SIG-M5 treated with dmso at 0.1 percent for 504 hours (cell line): ENCODE measurements at regions not wholly inside any gene's neighbourhood (a gene's known extent, or its start where the extent isn't known, plus 50 kb on each side); places are given as distances from the start of the nearest gene placed in this dataset.
"Not testable (repeated sequence)": the region's sequence is repeated elsewhere in the genome, so short reads cannot be mapped to it uniquely, and the experiment has no call there.

Experiments
- DNase-seq: peaks from one replicate; lab custom pipeline; 2025; ENCODE audit not compliant: unreplicated experiment; lab: John Stamatoyannopoulos, UW

DNA sequence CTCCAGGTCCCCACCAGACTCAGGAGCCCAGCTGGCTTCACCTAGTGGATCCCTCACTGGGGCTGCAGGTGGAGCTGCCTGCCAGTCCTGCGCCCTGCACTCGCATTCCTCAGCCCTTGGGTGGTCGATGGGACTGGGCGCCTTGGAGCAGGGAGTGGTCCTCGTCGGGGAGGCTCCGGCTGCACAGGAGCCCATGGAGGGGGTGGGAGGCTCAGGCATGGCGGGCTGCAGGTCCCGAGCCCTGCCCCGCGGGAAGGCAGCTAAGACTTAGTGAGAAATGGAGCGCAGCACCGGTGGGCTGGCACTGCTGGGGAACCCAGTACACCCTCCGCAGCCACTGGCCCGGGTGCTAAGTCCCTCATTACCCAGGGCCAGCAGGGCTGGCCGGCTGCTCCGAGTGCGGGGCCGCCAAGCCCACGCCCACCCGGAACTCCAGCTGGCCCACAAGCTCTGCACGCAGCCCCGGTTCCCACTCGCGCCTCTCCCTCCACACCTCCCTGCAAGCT is 203.4 kb downstream of the DSC3 start:
- DNase-seq = not testable (repeated sequence)

DNA sequence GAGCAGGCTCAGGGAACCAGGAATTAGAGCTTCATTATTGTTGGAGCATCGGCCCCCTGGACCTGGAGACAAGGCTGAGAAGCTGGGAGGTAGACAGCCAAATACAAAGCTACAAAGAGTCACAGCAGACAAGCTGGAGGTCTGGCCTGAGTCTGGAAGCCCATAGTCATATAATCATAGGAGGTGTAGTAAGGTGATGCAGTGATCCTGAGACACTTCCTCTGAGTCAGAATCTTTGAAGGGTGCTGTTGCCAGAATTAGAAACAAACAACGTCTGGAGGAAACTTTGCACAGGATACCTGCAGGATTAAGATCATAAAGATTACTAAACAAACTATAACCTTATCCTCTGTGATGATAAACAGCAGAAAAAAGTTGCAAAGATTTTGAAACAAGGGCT is 213.8 kb downstream of the DSC3 start:
- no peak for DNase-seq

- no peak for DNase-seq
These were observed 222.9 kb downstream of the DSC3 start for GRCh38 chr18:30819619-30820018.

DNA sequence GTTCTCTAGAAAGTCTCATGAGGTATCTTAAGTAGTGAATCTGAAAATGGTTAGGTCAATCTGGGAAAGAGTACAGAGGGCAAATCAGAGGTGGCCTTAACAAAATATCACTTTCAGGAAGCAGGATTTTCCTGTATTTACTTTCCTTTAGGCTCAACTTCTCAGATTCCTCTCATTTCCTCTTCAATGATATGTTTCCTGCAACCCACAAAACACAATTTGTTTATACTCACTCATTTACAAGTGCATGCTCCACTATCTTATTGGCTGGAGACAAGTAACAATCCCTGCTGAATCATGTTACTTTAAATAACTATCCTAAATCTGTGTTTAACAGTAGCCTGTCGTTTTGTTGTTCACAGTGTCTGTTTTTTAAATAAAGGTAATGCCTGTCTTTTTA is 228.1 kb downstream of the DSC3 start:
- DNase-seq = no peak

DNA sequence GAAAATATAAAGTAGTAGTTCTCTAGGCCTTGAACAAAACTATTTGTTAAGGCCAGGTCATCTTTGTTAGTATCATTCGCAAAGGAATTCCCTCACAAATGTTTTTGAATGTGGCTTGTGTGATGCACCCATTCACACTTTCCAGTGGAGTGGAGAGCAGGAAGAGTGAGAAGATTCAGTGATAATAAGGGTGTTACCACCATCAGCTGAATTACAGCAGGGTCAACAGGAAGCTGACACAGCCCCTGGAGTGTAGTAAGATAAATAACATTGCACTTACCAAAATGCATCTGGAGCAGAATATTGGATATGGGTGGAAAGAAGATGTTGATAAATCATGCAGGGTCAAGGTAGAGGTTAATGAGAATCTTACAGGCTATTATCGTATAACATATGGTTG is 231.0 kb downstream of the DSC3 start:
- no peak for DNase-seq

DNA sequence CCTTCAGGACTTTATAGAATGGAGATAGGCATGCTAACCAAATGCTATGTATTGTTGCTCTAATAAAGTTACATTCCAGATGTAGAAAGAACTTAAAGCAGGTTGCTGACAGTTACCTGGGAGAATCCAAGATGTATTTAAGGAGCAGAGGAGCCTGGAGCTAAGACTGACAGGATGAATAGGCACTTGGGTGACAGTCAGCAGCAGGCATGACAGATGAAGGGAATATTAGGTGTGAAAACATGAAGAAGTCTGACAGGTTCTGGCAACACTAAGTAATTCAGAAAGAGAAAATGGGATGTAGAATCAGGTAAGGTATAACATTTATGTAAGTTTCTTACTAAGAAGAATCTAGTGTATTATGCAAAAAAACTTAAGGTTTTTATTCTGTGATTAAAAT is 232.0 kb downstream of the DSC3 start:
- DNase-seq = no peak

GRCh38 chr18:30806823-30807222 is 235.7 kb downstream of the DSC3 start:
- no peak for DNase-seq

DNA sequence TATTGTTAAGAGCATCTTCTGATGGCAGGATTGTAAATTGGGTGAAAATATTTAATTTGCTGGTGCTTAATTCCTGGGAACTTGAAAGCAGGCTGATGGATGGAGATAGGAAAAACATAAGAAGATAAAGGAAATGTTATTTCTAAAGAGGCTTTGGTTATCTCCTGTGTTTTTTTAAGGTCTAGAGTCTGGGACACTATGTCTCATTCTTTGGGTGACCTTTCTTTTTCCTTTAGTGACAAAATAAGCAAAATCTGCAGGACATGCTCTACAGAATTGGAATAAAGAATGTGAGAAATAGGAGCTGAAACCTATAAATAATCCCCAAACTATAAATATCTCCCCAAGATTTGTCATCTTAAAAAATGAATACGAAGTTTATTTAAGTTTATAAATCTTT is 241.7 kb downstream of the DSC3 start:
- no peak for DNase-seq

DNA sequence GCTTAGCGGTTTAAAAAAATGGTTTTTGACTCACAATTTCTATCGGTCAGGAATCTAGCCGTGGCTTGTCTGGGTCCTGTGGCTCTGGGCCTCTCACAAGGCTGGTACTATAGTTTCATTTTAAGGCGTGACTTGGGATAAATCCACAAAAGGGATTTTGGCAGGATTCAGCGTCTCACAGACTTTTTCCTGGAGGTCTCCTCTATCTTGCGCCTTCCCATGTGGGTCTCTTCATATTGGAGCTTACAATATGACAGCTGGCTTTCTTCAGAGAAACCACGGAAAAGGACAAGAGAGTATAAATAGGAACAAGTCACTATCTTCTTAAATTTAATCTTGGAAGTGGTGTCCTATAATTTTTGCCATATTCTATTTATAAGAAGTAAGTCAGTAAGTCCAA is 250.5 kb downstream of the DSC3 start:
- no peak for DNase-seq

GRCh38 chr18:30788411-30788991 is 254.0 kb downstream of the DSC3 start:
- DNase-seq = not testable (repeated sequence)

GRCh38 chr18:30787410-30787809 is 255.1 kb downstream of the DSC3 start:
- no peak for DNase-seq

GRCh38 chr18:30781601-30782000 is 260.9 kb downstream of the DSC3 start:
- DNase-seq = no peak

- no peak for DNase-seq
These were observed 266.9 kb downstream of the DSC3 start for GRCh38 chr18:30775629-30776028.

GRCh38 chr18:30772170-30772569 is 270.4 kb downstream of the DSC3 start:
- DNase-seq = not testable (repeated sequence)

- DNase-seq = no peak
These were observed 276.5 kb downstream of the DSC3 start for GRCh38 chr18:30766053-30766452.

DNA sequence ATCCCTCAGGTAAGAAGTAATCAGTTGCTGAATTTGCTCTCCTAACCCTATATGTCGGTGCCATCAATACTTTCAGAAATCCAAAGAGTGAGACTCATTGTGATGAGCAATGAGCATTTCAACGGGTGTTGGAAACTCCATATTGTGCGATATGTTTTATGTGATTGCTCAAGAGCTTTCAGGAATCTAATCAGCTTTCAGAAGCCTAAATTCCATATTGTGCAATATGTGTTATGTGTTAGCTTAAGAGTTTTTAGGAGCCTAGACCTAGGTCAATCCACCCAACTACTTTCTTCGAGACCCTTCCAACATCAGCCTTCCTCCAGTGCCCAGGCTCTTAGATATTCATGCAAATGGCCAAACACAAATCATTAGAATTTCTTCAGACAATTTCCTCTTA is 277.3 kb downstream of the DSC3 start:
- DNase-seq = no peak

DNA sequence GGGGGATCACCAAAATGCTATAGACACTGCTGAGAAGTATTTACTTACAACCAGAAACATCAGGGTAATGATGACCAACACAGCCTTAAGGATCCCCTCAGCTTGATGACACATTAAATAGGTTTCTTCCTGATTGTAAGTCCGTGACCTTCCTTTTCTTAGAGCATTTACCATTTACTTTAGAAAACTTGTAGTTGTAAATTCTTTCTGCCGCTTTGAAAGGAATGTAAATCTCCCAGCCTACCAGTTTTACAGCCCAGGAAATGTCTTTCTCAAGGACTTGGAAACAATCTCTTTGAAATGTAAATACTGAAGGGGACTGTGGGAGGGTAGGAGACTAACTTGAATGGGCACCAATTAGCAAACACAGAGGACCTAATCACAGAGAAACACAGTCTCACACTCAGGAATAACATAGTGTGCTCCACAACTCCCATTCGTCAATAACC is 278.6 kb downstream of the DSC3 start:
- no peak for DNase-seq

DNA sequence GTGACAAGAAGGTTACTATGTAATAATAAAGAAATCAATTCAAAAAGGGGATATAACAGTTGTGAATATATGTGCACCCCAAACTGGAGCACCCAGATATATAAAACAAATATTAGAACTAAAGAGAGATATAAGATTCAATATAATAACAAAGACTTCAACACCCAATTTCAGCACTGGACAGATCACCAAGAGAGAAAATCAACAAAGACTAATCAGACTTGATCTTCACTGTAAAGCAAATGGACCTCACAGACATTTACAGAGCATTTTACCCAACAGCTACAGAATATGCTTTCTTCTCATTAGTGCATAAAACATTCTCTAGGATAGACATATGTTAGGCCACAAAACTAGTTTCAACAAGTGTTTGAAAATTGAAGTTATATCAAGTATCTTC is 287.7 kb downstream of the DSC3 start:
- DNase-seq = no peak

- peak; percentile 16 for DNase-seq
These were observed 294.0 kb downstream of the DSC3 start for GRCh38 chr18:30748541-30748940.

GRCh38 chr18:30746224-30746623 is 296.3 kb downstream of the DSC3 start:
- DNase-seq = no peak

DNA sequence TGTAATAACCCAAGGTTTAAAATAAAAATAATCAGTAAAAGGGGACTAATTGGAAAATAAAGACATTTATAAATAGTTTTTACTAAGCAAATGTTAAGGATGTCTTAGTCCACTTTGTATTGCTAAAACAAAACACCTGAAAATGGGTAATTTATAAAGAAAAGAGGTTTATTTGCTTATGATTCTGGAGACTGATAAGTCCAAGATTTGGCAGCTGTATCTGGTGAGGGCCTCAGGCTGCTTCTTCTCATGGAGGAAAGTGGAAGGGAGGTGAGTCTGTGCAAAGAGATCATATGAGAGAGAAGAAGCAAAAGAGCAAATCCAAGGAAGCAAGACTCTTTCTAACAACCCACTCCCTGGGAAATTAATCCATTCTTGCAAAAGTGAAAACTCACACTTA is 299.5 kb downstream of the DSC3 start:
- DNase-seq = no peak

GRCh38 chr18:30730915-30731314 is 311.6 kb downstream of the DSC3 start:
- DNase-seq = no peak

GRCh38 chr18:30727849-30728248 is 314.7 kb downstream of the DSC3 start:
- DNase-seq = no peak
